GM21423 (cell line): ENCODE measurements at regions not wholly inside any gene's neighbourhood (a gene's known extent, or its start where the extent isn't known, plus 50 kb on each side); places are given as distances from the start of the nearest gene placed in this dataset.
"Not testable (repeated sequence)": the region's sequence is repeated elsewhere in the genome, so short reads cannot be mapped to it uniquely, and the experiment has no call there.

Source experiments
- ATAC-seq: cut with Tn5 transposase; IDR thresholded peaks from one replicate; pipeline ENCODE4 v1.9.1; 2021; ENCODE audit warnings: mild to moderate bottlenecking, moderate library complexity; ENCODE audit not compliant: unreplicated experiment

DNA sequence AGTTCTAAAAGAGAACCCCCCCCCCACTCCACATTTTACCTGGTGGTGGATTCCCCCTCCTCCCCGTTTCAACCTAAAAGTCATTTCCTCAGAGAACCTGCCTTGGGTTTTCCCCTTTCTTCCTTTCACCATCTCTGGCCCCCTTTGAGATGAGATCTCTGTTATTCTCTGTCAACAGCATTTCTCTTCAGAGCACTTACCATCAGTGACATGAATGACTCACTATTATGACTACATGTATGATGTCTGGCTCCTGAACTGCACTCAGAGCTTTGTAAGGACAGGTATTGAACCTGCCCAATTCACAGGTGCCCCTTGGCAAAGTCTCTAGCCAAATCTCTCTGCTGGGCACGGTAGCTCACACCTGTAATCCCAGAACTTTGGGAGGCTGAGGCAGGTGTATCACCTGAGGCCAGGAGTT is 61.4 kb upstream of the JARID2 start:
- ATAC-seq: no peak

- ATAC-seq: not testable (repeated sequence)
These were observed 60.8 kb upstream of the JARID2 start for GRCh38 chr6:15185111-15185510.

DNA sequence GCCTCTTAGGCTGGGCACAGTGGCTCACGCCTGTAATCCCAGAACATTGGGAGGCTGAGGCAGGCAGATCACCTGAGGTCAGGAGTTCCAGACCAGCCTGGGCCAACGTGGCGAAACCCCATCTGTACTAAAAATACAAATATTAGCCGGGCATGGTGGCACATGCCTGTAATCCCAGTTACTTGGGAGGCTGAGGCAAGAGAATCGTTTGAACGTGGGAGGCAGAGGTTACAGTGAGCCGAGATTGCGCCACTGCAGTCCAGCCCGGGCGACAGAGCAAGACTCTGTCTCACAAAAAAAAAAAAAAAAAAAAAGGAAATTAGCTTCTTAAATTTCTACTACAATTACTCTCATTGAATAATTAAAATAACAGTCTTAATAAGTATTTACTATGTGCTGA is 52.4 kb upstream of the JARID2 start:
- not testable (repeated sequence) for ATAC-seq

GRCh38 chr6:15194453-15194852 is 51.4 kb upstream of the JARID2 start:
- no peak for ATAC-seq
